ENCODE measurements at regions not wholly inside any gene's neighbourhood (a gene's known extent, or its start where the extent isn't known, plus 50 kb on each side); places are given as distances from the start of the nearest gene placed in this dataset.

DNA sequence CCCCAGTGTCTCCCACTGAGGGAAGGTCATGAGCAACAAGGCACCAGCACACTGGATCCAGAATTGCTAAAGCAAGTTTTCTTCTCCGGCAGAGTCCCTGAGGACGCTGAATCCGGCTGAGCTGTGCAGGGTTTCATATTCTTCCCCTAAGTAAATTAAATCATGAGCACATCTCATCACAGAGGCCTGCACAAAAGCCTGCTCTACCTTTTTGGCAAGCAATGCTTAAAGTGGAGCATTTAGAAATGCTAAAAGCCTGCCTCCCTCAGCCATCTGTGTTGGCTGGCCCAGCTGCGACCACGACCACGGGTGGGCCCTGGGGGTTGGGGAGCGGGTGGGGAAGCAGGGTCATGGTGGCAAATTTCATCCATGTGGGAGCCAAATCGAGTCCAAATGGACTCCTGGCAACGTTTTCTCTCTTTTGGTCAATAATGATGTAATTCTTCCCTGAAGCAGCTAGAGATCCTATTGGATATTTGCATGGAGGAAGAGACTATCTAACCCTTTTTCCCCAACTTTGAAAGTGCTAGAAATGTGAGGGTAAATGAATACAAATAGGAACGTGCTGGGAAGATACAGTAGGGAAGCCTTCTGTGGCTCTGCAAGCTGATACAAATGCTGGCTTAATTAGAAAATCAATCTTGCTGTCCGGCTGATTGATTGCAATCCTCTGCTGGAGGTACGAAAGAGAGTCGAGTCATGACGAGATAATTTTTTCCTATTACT is 532.8 kb upstream of the TBL1XR1 start:
- no peaks in the 10 kb centered on the region for H3K36me3 ChIP-seq (ENCODE audit: insufficient read depth, low read length)
- H3K27me3 ChIP-seq (ENCODE audit: insufficient read depth, low read length, poor library complexity, severe bottlenecking), result no peaks in the 10 kb centered on the region
- no peaks in the 10 kb centered on the region for H3K9me3 ChIP-seq (ENCODE audit: insufficient read depth, low read depth, low read length)
- no peaks in the 10 kb centered on the region for H3K79me2 ChIP-seq (ENCODE audit: insufficient read depth, low read length)
- peaks cover 5% of the 10 kb centered on the region for H3F3A ChIP-seq (ENCODE audit: low read depth)
- H3K4me2 ChIP-seq (ENCODE audit: low read depth, low read length, poor library complexity, severe bottlenecking), result peak overlapping the region; percentile 32
- H3K9ac ChIP-seq (ENCODE audit: low read depth, low read length, poor library complexity, severe bottlenecking), result peak overlapping the region; percentile 62
- TF ChIP-seq EZH2phosphoT487 (IDR thresholded peaks at IDR 0.05; ENCODE audit: borderline replicate concordance), result no peak
- TF ChIP-seq, protein P1, sequence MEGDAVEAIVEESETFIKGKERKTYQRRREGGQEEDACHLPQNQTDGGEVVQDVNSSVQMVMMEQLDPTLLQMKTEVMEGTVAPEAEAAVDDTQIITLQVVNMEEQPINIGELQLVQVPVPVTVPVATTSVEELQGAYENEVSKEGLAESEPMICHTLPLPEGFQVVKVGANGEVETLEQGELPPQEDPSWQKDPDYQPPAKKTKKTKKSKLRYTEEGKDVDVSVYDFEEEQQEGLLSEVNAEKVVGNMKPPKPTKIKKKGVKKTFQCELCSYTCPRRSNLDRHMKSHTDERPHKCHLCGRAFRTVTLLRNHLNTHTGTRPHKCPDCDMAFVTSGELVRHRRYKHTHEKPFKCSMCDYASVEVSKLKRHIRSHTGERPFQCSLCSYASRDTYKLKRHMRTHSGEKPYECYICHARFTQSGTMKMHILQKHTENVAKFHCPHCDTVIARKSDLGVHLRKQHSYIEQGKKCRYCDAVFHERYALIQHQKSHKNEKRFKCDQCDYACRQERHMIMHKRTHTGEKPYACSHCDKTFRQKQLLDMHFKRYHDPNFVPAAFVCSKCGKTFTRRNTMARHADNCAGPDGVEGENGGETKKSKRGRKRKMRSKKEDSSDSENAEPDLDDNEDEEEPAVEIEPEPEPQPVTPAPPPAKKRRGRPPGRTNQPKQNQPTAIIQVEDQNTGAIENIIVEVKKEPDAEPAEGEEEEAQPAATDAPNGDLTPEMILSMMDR (conservative IDR thresholded peaks at IDR 0.05; ENCODE audit: low read length), result no peak
- peaks cover 78% of the 10 kb centered on the region for H3K4me1 ChIP-seq (ENCODE audit: insufficient read depth, low read length, poor library complexity, severe bottlenecking)
- H3K9me2 ChIP-seq (replicated peaks; ENCODE audit: low read depth, low read length), result no peaks in the 10 kb centered on the region
- H2AFZ ChIP-seq (ENCODE audit: low read length), result peak overlapping the region; percentile 56; the same call in 1 of the 2 replicates
- no peaks in the 10 kb centered on the region for H4K20me1 ChIP-seq (ENCODE audit: insufficient read depth, low read length, poor library complexity, severe bottlenecking)
- H3K4me3 ChIP-seq (ENCODE audit: low read length, poor library complexity, severe bottlenecking), result no peak overlapping the region

DNA sequence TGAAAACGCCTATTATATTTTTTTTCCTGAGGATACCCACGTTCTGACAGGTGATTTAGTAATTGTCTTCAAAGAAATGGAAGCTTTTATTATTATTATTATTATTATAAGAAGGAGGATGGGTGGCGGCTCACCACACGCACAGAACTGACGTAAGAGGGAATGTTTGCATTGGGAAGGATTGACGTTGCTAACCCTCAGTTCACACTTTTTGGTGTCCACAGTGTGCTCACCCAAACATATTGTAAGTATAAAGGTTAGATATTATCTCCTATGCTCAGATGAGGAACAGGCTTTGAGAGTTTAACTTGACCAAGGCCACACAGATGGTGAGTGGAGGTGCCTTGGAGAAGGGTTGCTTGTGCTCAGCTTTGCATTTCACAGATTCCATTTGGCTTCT is 533.5 kb upstream of the TBL1XR1 start:
- Histone ChIP-seq H3K9ac (ENCODE audit: low read depth, low read length, poor library complexity, severe bottlenecking) (peak overlapping the region; percentile 23), H3K4me3 (ENCODE audit: low read length, poor library complexity, severe bottlenecking) (no peak overlapping the region), H4K20me1 (ENCODE audit: insufficient read depth, low read length, poor library complexity, severe bottlenecking) (no peaks in the 10 kb centered on the region), H3K9me3 (ENCODE audit: insufficient read depth, low read depth, low read length) (no peaks in the 10 kb centered on the region), H2AFZ (ENCODE audit: low read length) (0 out of 2 replicates have a peak overlapping the region, but pooled peaks have one; percentile 34), H3K36me3 (ENCODE audit: insufficient read depth, low read length) (no peaks in the 10 kb centered on the region), H3K4me2 (ENCODE audit: low read depth, low read length, poor library complexity, severe bottlenecking) (peak overlapping the region; percentile 7), H3K4me1 (ENCODE audit: insufficient read depth, low read length, poor library complexity, severe bottlenecking) (peaks cover 75% of the 10 kb centered on the region), H3K9me2 (replicated peaks; ENCODE audit: low read depth, low read length) (no peaks in the 10 kb centered on the region), H3K79me2 (ENCODE audit: insufficient read depth, low read length) (no peaks in the 10 kb centered on the region), H3K27me3 (ENCODE audit: insufficient read depth, low read length, poor library complexity, severe bottlenecking) (no peaks in the 10 kb centered on the region), H3F3A (ENCODE audit: low read depth) (no peaks in the 10 kb centered on the region)
- TF ChIP-seq, protein P1 (conservative IDR thresholded peaks at IDR 0.05; ENCODE audit: low read length), result no peak
- no peak for TF ChIP-seq EZH2phosphoT487 (IDR thresholded peaks at IDR 0.05; ENCODE audit: borderline replicate concordance)

DNA sequence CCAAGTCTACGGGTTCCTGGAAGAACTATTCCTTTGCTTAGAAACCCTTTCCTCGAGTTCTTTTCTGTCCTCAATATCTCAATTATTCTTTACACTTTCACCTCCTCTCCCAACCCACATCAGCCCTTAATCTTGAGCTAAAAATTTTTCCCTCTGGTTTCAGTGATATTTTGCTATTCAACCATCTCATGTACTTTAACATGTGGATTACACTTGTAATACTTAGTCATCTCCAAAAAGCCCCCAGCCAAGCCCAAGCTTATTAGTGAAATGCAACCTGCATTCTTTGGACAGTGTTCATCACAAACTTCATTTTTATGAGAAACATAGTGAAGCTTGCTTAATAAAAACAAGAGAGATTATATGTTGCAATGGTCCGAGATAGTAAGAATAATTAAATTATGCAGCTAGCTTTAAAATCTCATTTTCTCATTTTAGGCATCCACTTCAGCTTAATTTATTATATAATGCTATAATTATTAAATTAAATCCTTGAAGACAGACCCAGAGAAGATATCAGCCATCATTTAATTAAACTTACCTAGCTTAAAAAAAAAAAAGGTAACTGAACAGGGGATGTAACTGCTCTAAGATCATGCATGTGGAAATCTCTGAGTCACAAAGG is 534.5 kb upstream of the TBL1XR1 start:
- peaks cover 65% of the 10 kb centered on the region for H3K4me1 ChIP-seq (ENCODE audit: insufficient read depth, low read length, poor library complexity, severe bottlenecking)
- no peaks in the 10 kb centered on the region for H3K27me3 ChIP-seq (ENCODE audit: insufficient read depth, low read length, poor library complexity, severe bottlenecking)
- H3K36me3 ChIP-seq (ENCODE audit: insufficient read depth, low read length), result no peaks in the 10 kb centered on the region
- TF ChIP-seq, protein P1 (conservative IDR thresholded peaks at IDR 0.05; ENCODE audit: low read length), result no peak
- no peak for TF ChIP-seq EZH2phosphoT487 (IDR thresholded peaks at IDR 0.05; ENCODE audit: borderline replicate concordance)
- H3K4me2 ChIP-seq (ENCODE audit: low read depth, low read length, poor library complexity, severe bottlenecking), result peak overlapping the region; percentile 7
- H3K9me2 ChIP-seq (replicated peaks; ENCODE audit: low read depth, low read length), result no peaks in the 10 kb centered on the region
- no peaks in the 10 kb centered on the region for H3K9me3 ChIP-seq (ENCODE audit: insufficient read depth, low read depth, low read length)
- no peaks in the 10 kb centered on the region for H4K20me1 ChIP-seq (ENCODE audit: insufficient read depth, low read length, poor library complexity, severe bottlenecking)
- H3F3A ChIP-seq (ENCODE audit: low read depth), result no peaks in the 10 kb centered on the region
- H3K4me3 ChIP-seq (ENCODE audit: low read length, poor library complexity, severe bottlenecking), result no peak overlapping the region
- no peaks in the 10 kb centered on the region for H3K79me2 ChIP-seq (ENCODE audit: insufficient read depth, low read length)
- H2AFZ ChIP-seq (ENCODE audit: low read length), result 0 out of 2 replicates have a peak overlapping the region, but pooled peaks have one; percentile 34
- H3K9ac ChIP-seq (ENCODE audit: low read depth, low read length, poor library complexity, severe bottlenecking), result peak overlapping the region; percentile 23

All from Loucy (cell line).